Left renal cortex interstitium (tissue), 4 donors: ENCODE measurements at regions not wholly inside any gene's neighbourhood (a gene's known extent, or its start where the extent isn't known, plus 50 kb on each side); places are given as distances from the start of the nearest gene placed in this dataset.
"Not testable (repeated sequence)": the region's sequence is repeated elsewhere in the genome, so short reads cannot be mapped to it uniquely, and the experiment has no call there.

ENCODE experiments used
- DNase-seq, 4 donors: peaks; one replicate each; pipeline ENCODE4 v3.0.0-alpha.2; 2013; ENCODE audit warnings: low read depth in 4 of 4, low spot score in 2 of 4, missing footprints in 1 of 4

GRCh38 chr12:97784904-97785303 is 322.3 kb downstream of the RMST start:
- DNase-seq = no peak

- DNase-seq = no peak
Observed at GRCh38 chr12:97790281-97790680, 327.7 kb downstream of the RMST start.

GRCh38 chr12:97797473-97797872 is 334.9 kb downstream of the RMST start:
- DNase-seq = no peak

- no peak for DNase-seq
Observed at GRCh38 chr12:97800561-97800960, 338.0 kb downstream of the RMST start.

- DNase-seq = no peak
Observed at GRCh38 chr12:97801471-97802059, 339.0 kb downstream of the RMST start.

GRCh38 chr12:97805146-97805545 is 342.5 kb downstream of the RMST start:
- no peak for DNase-seq

- no peak for DNase-seq
Observed at GRCh38 chr12:97813301-97813700, 350.7 kb downstream of the RMST start.

- no peak for DNase-seq
Observed at GRCh38 chr12:97821806-97822205, 359.2 kb downstream of the RMST start.

GRCh38 chr12:97835541-97835940 is 372.9 kb downstream of the RMST start:
- DNase-seq = no peak

- no peak for DNase-seq
Observed at GRCh38 chr12:97837401-97837800, 374.8 kb downstream of the RMST start.

- no peak for DNase-seq
Observed at GRCh38 chr12:97848051-97848450, 385.4 kb downstream of the RMST start.

- no peak for DNase-seq
Observed at GRCh38 chr12:97854477-97854876, 391.9 kb downstream of the RMST start.

GRCh38 chr12:97862072-97862471 is 399.5 kb downstream of the RMST start:
- DNase-seq = no peak

GRCh38 chr12:97875064-97875463 is 412.5 kb downstream of the RMST start:
- no peak for DNase-seq

- no peak for DNase-seq
Observed at GRCh38 chr12:97876780-97877179, 414.2 kb downstream of the RMST start.

- no peak for DNase-seq
Observed at GRCh38 chr12:97877404-97877803, 414.8 kb downstream of the RMST start.

- no peak for DNase-seq
Observed at GRCh38 chr12:97886511-97887176, 424.0 kb downstream of the RMST start.

- DNase-seq = not testable (repeated sequence)
Observed at GRCh38 chr12:97897881-97898280, 435.3 kb downstream of the RMST start.

GRCh38 chr12:97899529-97899928 is 436.9 kb downstream of the RMST start:
- no peak for DNase-seq

GRCh38 chr12:97899956-97900355 is 437.4 kb downstream of the RMST start:
- DNase-seq = no peak

GRCh38 chr12:97903356-97903755 is 440.8 kb downstream of the RMST start:
- no peak for DNase-seq

GRCh38 chr12:97907504-97907903 is 444.9 kb downstream of the RMST start:
- DNase-seq = no peak

- no peak for DNase-seq
Observed at GRCh38 chr12:97910559-97910958, 448.0 kb downstream of the RMST start.
